ENCODE measurements at regions not wholly inside any gene's neighbourhood (a gene's known extent, or its start where the extent isn't known, plus 50 kb on each side); places are given as distances from the start of the nearest gene placed in this dataset.
A peak's percentile ranks its signal among the peaks of the same experiment; 100 is the strongest.

GRCh38 chr5:71988808-71989207, 118.5 kb upstream of the MAP1B start:
- DNase-seq = no peak

- DNase-seq = no peak
Observed at GRCh38 chr5:71993600-71993999, 113.7 kb upstream of the MAP1B start.

GRCh38 chr5:71996789-71997188, 110.5 kb upstream of the MAP1B start:
- DNase-seq = no peak

GRCh38 chr5:71998746-71999145, 108.5 kb upstream of the MAP1B start:
- no peak for DNase-seq

GRCh38 chr5:72000707-72001106, 106.6 kb upstream of the MAP1B start:
- no peak for DNase-seq

GRCh38 chr5:72005671-72006070, 101.6 kb upstream of the MAP1B start:
- no peak for DNase-seq

GRCh38 chr5:72006361-72006760, 100.9 kb upstream of the MAP1B start:
- no peak for DNase-seq

- no peak for DNase-seq
Observed at GRCh38 chr5:72007336-72008111, 99.8 kb upstream of the MAP1B start.

- DNase-seq = no peak
Observed at GRCh38 chr5:72009280-72009679, 98.0 kb upstream of the MAP1B start.

GRCh38 chr5:72010430-72010829, 96.8 kb upstream of the MAP1B start:
- no peak for DNase-seq

- DNase-seq = no peak
Observed at GRCh38 chr5:72012906-72013305, 94.4 kb upstream of the MAP1B start.

- DNase-seq = peak in 53 of 58 donors; percentile 2 to 73 (median 25)
Observed at GRCh38 chr5:72013766-72014624, 93.3 kb upstream of the MAP1B start.

GRCh38 chr5:72015103-72015548, 92.1 kb upstream of the MAP1B start:
- peak in 55 of 58 donors; percentile 12 to 93 (median 67) for DNase-seq

- peak in 1 of 58 donors; percentile 2 for DNase-seq
Observed at GRCh38 chr5:72018143-72018803, 89.0 kb upstream of the MAP1B start.

- no peak for DNase-seq
Observed at GRCh38 chr5:72020161-72020983, 86.9 kb upstream of the MAP1B start.

GRCh38 chr5:72021651-72022357, 85.5 kb upstream of the MAP1B start:
- DNase-seq = no peak

GRCh38 chr5:72028382-72028781, 78.9 kb upstream of the MAP1B start:
- no peak for DNase-seq

GRCh38 chr5:72030237-72030636, 77.0 kb upstream of the MAP1B start:
- DNase-seq = no peak

- no peak for DNase-seq
Observed at GRCh38 chr5:72032788-72033187, 74.5 kb upstream of the MAP1B start.

GRCh38 chr5:72034770-72035169, 72.5 kb upstream of the MAP1B start:
- no peak for DNase-seq
